HCT116 (cell line): ENCODE measurements at regions not wholly inside any gene's neighbourhood (a gene's known extent, or its start where the extent isn't known, plus 50 kb on each side); places are given as distances from the start of the nearest gene placed in this dataset.

Source experiments
- ATAC-seq: fragments of 200-7000 bp; cut with Tn5 transposase; 2 replicates; pipeline ENCODE4 v1.9.1; 2020; ENCODE audit warnings: mild to moderate bottlenecking, moderate library complexity
- BruUV-seq: library from RNA; stranded (reverse); fragments of 400-500 nt; replicated peaks from 2 replicates; lab custom pipeline; 2021; lab: Mats Ljungman, UMichigan
- CTCF ChIA-PET: fragments of 300-600 bp; sonication (Branson Sonifier 250); formaldehyde crosslinking; loops from one replicate; lab custom pipeline; 2021; ENCODE audit warnings: antibody characterized with exemption; lab: Charles Lee
- POLR2A ChIA-PET: fragments of 300-600, 350-600 bp; sonication (Branson Sonifier 250); formaldehyde crosslinking; loops from one replicate; lab custom pipeline; 2021; ENCODE audit warnings: antibody characterized with exemption; lab: Charles Lee
- RAD21 ChIA-PET, 2 experiments: fragments of 300-600 bp; sonication (Branson Sonifier 250); formaldehyde crosslinking; loops; one replicate each; lab custom pipeline; 2023; ENCODE audit warnings: low total read pairs in 2 of 2; ENCODE audit not compliant: uncharacterized antibody in 2 of 2, unreplicated experiment in 2 of 2, low non-redundant PET in 1 of 2; lab: Charles Lee
- DNase-seq: peaks from one replicate; pipeline ENCODE4 v3.0.0-alpha.2; 2010; ENCODE audit warnings: low read depth, low spot score
- H2AFZ ChIP-seq: fragments of 200-600 bp; shearing (Covaris generic), sonication (generic); 2 replicates; pipeline ENCODE4 v1.6.1; 2017; ENCODE audit warnings: low read depth, mixed run types, mixed read lengths, antibody characterized with exemption, low read length; ENCODE audit not compliant: poor library complexity, severe bottlenecking
- H3K27ac ChIP-seq: 2 replicates; pipeline ENCODE4 v1.5.1; 2012; ENCODE audit warnings: low read depth, low read length
- H3K27me3 ChIP-seq: fragments of 200-600 bp; sonication (generic); 2 replicates; pipeline ENCODE4 v1.6.1; 2016; ENCODE audit warnings: mixed run types, low read length, mixed read lengths; ENCODE audit not compliant: insufficient read depth
- H3K36me3 ChIP-seq, 2 experiments: fragments of 200-500 bp in 1 of 2; fragments of 200-600 bp in 1 of 2; sonication (Bioruptor generic) in 1 of 2; sonication (generic) in 1 of 2; 2 replicates each; pipeline versions ENCODE4 v1.5.1 to v1.6.1; 2014 to 2016; ENCODE audit warnings: low read length in 2 of 2, inconsistent platforms in 1 of 2, mixed read lengths in 1 of 2, mixed run types in 1 of 2; ENCODE audit not compliant: insufficient read depth in 2 of 2, control insufficient read depth in 1 of 2
- H3K4me1 ChIP-seq, 2 experiments: fragments of 200-600 bp in 1 of 2; sonication (generic) in 1 of 2; 2 replicates each; pipeline versions ENCODE4 v1.5.1 to v1.6.1; 2012 to 2017; ENCODE audit warnings: low read length in 2 of 2, inconsistent platforms in 1 of 2, mild to moderate bottlenecking in 1 of 2, mixed read lengths in 1 of 2, mixed run types in 1 of 2, moderate library complexity in 1 of 2; ENCODE audit not compliant: insufficient read depth in 2 of 2, control insufficient read depth in 1 of 2
- H3K4me2 ChIP-seq: fragments of 200-600 bp; sonication (generic); 2 replicates; pipeline ENCODE4 v1.6.1; 2017; ENCODE audit warnings: mixed run types, low read length, mixed read lengths
- H3K4me3 ChIP-seq, 2 experiments: fragments of 200-600 bp in 1 of 2; sonication (generic) in 1 of 2; replicated peaks in 1 of 2; 2 replicates each; pipeline ENCODE4 v1.5.1; 2011 to 2016; ENCODE audit warnings: low read length in 2 of 2, control low read depth in 1 of 2, low read depth in 1 of 2, mild to moderate bottlenecking in 1 of 2, mixed read lengths in 1 of 2, mixed run types in 1 of 2
- H3K79me2 ChIP-seq: fragments of 200-600 bp; sonication (generic); 2 replicates; pipeline ENCODE4 v1.6.1; 2017; ENCODE audit warnings: mild to moderate bottlenecking, mixed run types, low read length, moderate library complexity, mixed read lengths; ENCODE audit not compliant: insufficient read depth
- H3K9ac ChIP-seq: fragments of 200-600 bp; sonication (generic); 2 replicates; pipeline ENCODE4 v1.6.1; 2016; ENCODE audit warnings: low read length, mixed read lengths
- H3K9me2 ChIP-seq: fragments of 200-600 bp; sonication (generic), shearing (Covaris generic); 2 replicates; pipeline ENCODE4 v1.6.1; 2017; ENCODE audit warnings: mixed run types, mild to moderate bottlenecking, moderate library complexity; ENCODE audit not compliant: insufficient read depth
- H3K9me3 ChIP-seq, 2 experiments: fragments of 200-500 bp in 1 of 2; fragments of 200-600 bp in 1 of 2; sonication (Bioruptor generic) in 1 of 2; sonication (generic) in 1 of 2; 2 replicates each; pipeline ENCODE4 v1.6.1; 2014 to 2017; ENCODE audit warnings: low read length in 2 of 2, mixed read lengths in 2 of 2, inconsistent platforms in 1 of 2, low read depth in 1 of 2, mild to moderate bottlenecking in 1 of 2, mixed run types in 1 of 2, moderate library complexity in 1 of 2; ENCODE audit not compliant: control insufficient read depth in 1 of 2, insufficient read depth in 1 of 2
- H4K20me1 ChIP-seq: fragments of 200-600 bp; sonication (generic), shearing (Covaris generic); 2 replicates; pipeline ENCODE4 v1.6.1; 2017; ENCODE audit warnings: mixed run types, mild to moderate bottlenecking, moderate library complexity; ENCODE audit not compliant: insufficient read depth
- CEBPB ChIP-seq: IDR thresholded peaks from 2 replicates; pipeline ENCODE4 v1.6.1; 2012; ENCODE audit warnings: low read depth
- EZH2 ChIP-seq: fragments of 200-600 bp; sonication (generic); IDR thresholded peaks from 2 replicates; pipeline ENCODE4 v1.6.1; 2017; ENCODE audit warnings: antibody characterized with exemption, mixed run types
- FOSL1 ChIP-seq: IDR thresholded peaks from 2 replicates; pipeline ENCODE4 v1.6.1; 2012; ENCODE audit warnings: low read depth
- JUND ChIP-seq: IDR thresholded peaks from 2 replicates; pipeline ENCODE4 v1.6.1; 2012
- RAD21 ChIP-seq: IDR thresholded peaks from 2 replicates; pipeline ENCODE4 v1.6.1; 2012; ENCODE audit warnings: low read depth, mild to moderate bottlenecking
- REST ChIP-seq: IDR thresholded peaks from 2 replicates; pipeline ENCODE4 v1.6.1; 2012; ENCODE audit warnings: low read depth
- SIN3A ChIP-seq: IDR thresholded peaks from 2 replicates; pipeline ENCODE4 v1.6.1; 2012; ENCODE audit warnings: low read depth
- ZFX ChIP-seq: fragments of 450-650 bp; IDR thresholded peaks from 2 replicates; pipeline ENCODE4 v1.6.1; 2017
- intact Hi-C: fragments of 100-400 bp; cut with micrococcal nuclease; formaldehyde crosslinking; loops from 2 replicates; pipeline ENCODE4 v1.10.0; 2022

GRCh38 chr5:159735036-159735435 is 181.2 kb upstream of the ADRA1B start:
- H3K79me2 ChIP-seq: no peaks in the 10 kb centered on the region
- H3K9me2 ChIP-seq: no peaks in the 10 kb centered on the region
- ChIA-PET RAD21 (no interaction called here), CTCF (no interaction called here), POLR2A (no interaction called here)
- H3K9me3 ChIP-seq: no peaks in the 10 kb centered on the region
- ATAC-seq: no peak
- DNase-seq: no peak
- H3K9ac ChIP-seq: no peak overlapping the region
- no peaks in the 10 kb centered on the region for H3K27me3 ChIP-seq
- no peaks in the 10 kb centered on the region for H4K20me1 ChIP-seq
- H2AFZ ChIP-seq: no peak overlapping the region
- H3K27ac ChIP-seq: no peak overlapping the region
- H3K4me1 ChIP-seq: peaks cover 0 to 6% of the 10 kb centered on the region in 2 experiments; a peak in 1 of 4 replicates
- BruUV-seq: no TSS peak
- intact Hi-C loops: no loop called here
- no peak overlapping the region for H3K4me2 ChIP-seq
- TF ChIP-seq CEBPB (no peak), REST (no peak), EZH2 (no peak), SIN3A (no peak), FOSL1 (no peak), ZFX (no peak), RAD21 (no peak), JUND (no peak)
- no peaks in the 10 kb centered on the region for H3K36me3 ChIP-seq
- H3K4me3 ChIP-seq: no peak overlapping the region
